HG02763 (cell line): ENCODE measurements at regions not wholly inside any gene's neighbourhood (a gene's known extent, or its start where the extent isn't known, plus 50 kb on each side); places are given as distances from the start of the nearest gene placed in this dataset.

ENCODE experiments used
- ATAC-seq: cut with Tn5 transposase; IDR thresholded peaks from one replicate; pipeline ENCODE4 v1.9.1; 2021; ENCODE audit warnings: mild to moderate bottlenecking, moderate library complexity; ENCODE audit not compliant: unreplicated experiment

- ATAC-seq, result no peak
Measured at GRCh38 chr4:181517491-181517890, 725.7 kb upstream of the TENM3 start.

GRCh38 chr4:181520790-181521189, 722.4 kb upstream of the TENM3 start:
- no peak for ATAC-seq

- no peak for ATAC-seq
Measured at GRCh38 chr4:181523973-181524372, 719.2 kb upstream of the TENM3 start.

GRCh38 chr4:181524499-181524898, 718.7 kb upstream of the TENM3 start:
- ATAC-seq, result no peak

- no peak for ATAC-seq
Measured at GRCh38 chr4:181525634-181526033, 717.6 kb upstream of the TENM3 start.

GRCh38 chr4:181528570-181529184, 714.5 kb upstream of the TENM3 start:
- ATAC-seq, result no peak

- ATAC-seq, result no peak
Measured at GRCh38 chr4:181529537-181529936, 713.7 kb upstream of the TENM3 start.

GRCh38 chr4:181536196-181536746, 706.9 kb upstream of the TENM3 start:
- no peak for ATAC-seq

- ATAC-seq, result no peak
Measured at GRCh38 chr4:181536811-181537434, 706.3 kb upstream of the TENM3 start.

GRCh38 chr4:181538431-181538830, 704.8 kb upstream of the TENM3 start:
- no peak for ATAC-seq

GRCh38 chr4:181541396-181541795, 701.8 kb upstream of the TENM3 start:
- ATAC-seq, result no peak

GRCh38 chr4:181548873-181549575, 694.2 kb upstream of the TENM3 start:
- ATAC-seq, result no peak

GRCh38 chr4:181549576-181550188, 693.5 kb upstream of the TENM3 start:
- no peak for ATAC-seq

- ATAC-seq, result no peak
Measured at GRCh38 chr4:181550381-181550780, 692.8 kb upstream of the TENM3 start.

- no peak for ATAC-seq
Measured at GRCh38 chr4:181559637-181560036, 683.6 kb upstream of the TENM3 start.

- no peak for ATAC-seq
Measured at GRCh38 chr4:181562399-181562798, 680.8 kb upstream of the TENM3 start.

- no peak for ATAC-seq
Measured at GRCh38 chr4:181564625-181565024, 678.6 kb upstream of the TENM3 start.

- no peak for ATAC-seq
Measured at GRCh38 chr4:181566490-181566889, 676.7 kb upstream of the TENM3 start.

- no peak for ATAC-seq
Measured at GRCh38 chr4:181569553-181569952, 673.6 kb upstream of the TENM3 start.

- ATAC-seq, result no peak
Measured at GRCh38 chr4:181578911-181579310, 664.3 kb upstream of the TENM3 start.

- ATAC-seq, result no peak
Measured at GRCh38 chr4:181579486-181579885, 663.7 kb upstream of the TENM3 start.

- no peak for ATAC-seq
Measured at GRCh38 chr4:181581983-181582382, 661.2 kb upstream of the TENM3 start.
